ENCODE measurements at regions not wholly inside any gene's neighbourhood (a gene's known extent, or its start where the extent isn't known, plus 50 kb on each side); places are given as distances from the start of the nearest gene placed in this dataset.

DNA sequence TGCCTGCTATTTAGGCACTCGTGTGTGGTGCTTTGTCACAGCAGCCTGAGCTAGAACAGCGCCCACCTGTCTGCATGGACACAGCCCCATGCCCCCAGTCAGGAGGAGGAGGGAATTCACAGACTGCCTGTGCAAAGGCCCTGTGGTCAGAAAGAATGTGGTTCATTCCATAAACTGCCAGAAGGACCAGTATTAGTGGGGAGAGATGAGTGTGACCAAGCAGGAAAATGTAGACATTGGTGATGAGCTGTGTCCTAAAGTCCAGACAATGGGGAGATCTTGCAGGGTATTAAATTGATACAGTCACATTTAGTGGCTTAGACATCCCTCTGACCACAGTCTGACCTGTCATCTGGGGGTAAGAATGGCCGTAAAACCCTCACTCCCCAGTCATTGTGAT, 83.7 kb upstream of the LINC01488 start:
- no peak overlapping the region for H3K4me3 ChIP-seq (ENCODE audit: low read length)
- DNase-seq (ENCODE audit: low read depth), result no peak
- TF ChIP-seq, protein P1, sequence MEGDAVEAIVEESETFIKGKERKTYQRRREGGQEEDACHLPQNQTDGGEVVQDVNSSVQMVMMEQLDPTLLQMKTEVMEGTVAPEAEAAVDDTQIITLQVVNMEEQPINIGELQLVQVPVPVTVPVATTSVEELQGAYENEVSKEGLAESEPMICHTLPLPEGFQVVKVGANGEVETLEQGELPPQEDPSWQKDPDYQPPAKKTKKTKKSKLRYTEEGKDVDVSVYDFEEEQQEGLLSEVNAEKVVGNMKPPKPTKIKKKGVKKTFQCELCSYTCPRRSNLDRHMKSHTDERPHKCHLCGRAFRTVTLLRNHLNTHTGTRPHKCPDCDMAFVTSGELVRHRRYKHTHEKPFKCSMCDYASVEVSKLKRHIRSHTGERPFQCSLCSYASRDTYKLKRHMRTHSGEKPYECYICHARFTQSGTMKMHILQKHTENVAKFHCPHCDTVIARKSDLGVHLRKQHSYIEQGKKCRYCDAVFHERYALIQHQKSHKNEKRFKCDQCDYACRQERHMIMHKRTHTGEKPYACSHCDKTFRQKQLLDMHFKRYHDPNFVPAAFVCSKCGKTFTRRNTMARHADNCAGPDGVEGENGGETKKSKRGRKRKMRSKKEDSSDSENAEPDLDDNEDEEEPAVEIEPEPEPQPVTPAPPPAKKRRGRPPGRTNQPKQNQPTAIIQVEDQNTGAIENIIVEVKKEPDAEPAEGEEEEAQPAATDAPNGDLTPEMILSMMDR (IDR thresholded peaks at IDR 0.05; ENCODE audit: insufficient read depth, low read depth, low read length, missing control alignments), result no peak

DNA sequence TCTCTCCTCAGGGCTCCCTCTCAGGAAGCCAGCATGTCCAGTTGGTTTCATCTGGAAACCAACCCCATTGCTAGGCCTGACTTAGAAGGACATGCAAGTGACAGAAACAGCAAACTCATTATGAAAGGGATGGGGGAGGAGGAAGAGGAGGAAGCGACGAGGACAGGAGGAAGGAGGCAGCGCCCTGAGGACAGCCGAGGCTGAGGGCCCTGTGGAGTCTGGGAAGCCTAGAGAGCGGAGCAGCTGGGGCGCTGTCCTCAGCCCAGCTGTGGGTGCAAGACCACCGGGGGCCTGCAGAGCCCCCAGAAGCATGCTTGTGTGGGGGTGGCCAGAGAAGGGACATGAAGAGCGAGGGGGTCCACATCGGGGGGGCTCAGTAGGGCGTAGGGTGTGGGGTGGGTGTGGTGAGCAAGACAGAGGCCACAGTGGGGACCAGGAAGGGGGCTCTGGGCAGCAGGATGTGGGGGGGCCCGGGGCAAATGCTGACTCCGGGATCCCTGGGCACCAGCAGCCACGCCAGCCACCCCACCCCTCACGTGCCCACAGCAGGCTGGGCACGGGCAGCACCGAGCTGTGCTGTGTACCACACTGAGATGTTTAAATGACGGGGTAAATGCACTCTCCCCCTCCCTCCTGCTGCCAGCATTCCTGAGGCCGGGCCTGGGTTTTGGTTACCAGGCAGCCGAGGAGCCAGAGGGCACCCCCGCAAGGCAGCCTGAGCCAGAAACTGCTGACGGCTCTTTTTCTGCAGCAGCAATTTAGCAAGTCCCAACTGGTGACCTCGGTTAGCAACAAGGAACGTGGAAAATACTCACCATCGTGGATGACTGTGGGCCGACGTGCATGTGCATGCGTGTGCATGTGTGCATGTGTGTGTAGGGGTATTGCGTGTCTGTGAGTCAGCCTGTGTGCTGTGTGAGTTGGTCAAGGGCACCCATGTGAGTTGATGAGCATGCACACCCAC, 82.7 kb upstream of the LINC01488 start:
- TF ChIP-seq, protein P1 (IDR thresholded peaks at IDR 0.05; ENCODE audit: insufficient read depth, low read depth, low read length, missing control alignments), result no peak
- H3K4me3 ChIP-seq (ENCODE audit: low read length), result no peak overlapping the region
- DNase-seq (ENCODE audit: low read depth), result peak; percentile 90

DNA sequence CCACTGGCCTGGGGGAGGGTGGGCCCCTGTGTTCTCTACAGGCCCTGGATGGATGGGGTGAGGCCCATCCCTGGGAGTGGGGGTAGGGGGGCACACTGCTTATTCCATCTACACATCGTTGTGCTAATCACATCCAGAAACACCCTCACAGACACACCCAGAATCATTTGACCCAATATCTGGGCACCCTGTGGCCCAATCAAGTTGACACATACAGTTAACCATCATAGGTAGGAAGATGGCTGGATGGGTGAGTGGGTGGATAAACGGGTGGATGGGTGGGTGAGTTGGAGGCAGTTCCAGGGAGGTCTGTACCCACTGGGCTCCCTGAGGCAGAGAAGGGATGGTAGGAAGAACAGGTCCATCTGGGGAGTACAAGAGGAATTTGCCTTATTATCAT, 81.3 kb upstream of the LINC01488 start:
- no peak for DNase-seq (ENCODE audit: low read depth)
- H3K4me3 ChIP-seq (ENCODE audit: low read length), result no peak overlapping the region

DNA sequence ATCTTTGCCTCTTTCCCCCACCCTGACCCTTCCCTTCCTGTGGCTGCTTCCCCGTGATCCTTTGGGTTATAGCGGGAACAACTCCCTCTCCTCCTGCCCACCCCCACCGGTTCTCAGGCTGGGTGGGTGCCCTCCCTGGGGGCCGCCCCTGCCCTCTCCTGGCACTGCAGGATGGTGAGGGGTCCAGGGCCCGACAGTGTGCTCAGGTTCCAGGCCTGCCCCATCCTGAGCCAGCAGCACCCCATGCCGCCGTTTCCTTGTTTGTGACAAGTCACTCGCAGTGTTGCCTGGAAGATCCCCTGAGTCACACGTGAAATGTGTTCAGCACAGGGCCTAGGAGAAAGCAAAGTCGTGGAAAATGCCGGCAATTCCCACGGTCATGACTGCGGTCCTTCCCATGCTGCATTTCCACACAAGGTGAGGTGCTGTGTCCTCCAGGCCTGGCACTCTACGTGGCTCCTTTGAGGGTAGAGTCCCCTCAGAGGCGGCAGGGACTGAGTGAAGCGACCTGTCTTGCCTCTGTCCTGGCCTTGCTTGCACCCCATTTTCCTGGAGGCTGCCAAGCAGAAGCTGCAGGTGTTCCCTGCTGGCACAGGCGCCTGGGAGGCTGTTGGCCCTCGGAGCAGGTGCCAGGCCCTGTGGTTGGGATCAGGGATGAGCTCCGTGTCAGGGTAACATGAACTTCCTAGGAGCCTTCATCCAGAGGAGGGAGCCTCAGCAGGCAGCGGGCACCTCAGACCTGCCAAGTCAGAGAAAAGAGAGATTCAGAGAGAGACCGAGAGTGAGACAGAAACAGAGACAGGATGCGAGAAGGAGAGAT, 80.5 kb upstream of the LINC01488 start:
- DNase-seq (ENCODE audit: low read depth), result no peak
- TF ChIP-seq, protein P1 (IDR thresholded peaks at IDR 0.05; ENCODE audit: insufficient read depth, low read depth, low read length, missing control alignments), result no peak
- H3K4me3 ChIP-seq (ENCODE audit: low read length), result no peak overlapping the region

More for the DNA sequence above, 81.3 kb upstream of the LINC01488 start:
- TF ChIP-seq, protein P1 (IDR thresholded peaks at IDR 0.05; ENCODE audit: insufficient read depth, low read depth, low read length, missing control alignments), result no peak

DNA sequence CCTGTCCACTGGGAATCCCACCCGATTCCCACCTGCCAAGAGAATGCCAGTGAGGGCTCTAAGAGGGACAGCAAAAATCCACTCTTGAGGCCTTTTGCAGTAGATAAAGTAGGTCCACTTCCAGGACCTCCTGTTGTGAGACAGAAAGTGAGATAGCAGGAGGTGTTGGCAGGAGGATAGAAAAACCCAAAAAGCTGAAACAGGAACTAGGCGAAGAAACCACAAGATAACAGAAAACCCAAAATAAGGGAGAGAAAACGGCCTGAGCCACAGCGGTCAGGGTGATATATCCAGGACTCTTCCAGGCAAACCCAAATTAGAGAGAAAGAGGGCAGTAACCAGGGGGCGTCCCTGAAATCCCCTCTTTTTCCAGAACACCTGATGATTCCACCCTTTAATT, 79.7 kb upstream of the LINC01488 start:
- DNase-seq (ENCODE audit: low read depth), result no peak
- TF ChIP-seq, protein P1 (IDR thresholded peaks at IDR 0.05; ENCODE audit: insufficient read depth, low read depth, low read length, missing control alignments), result no peak
- H3K4me3 ChIP-seq (ENCODE audit: low read length), result no peak overlapping the region

DNA sequence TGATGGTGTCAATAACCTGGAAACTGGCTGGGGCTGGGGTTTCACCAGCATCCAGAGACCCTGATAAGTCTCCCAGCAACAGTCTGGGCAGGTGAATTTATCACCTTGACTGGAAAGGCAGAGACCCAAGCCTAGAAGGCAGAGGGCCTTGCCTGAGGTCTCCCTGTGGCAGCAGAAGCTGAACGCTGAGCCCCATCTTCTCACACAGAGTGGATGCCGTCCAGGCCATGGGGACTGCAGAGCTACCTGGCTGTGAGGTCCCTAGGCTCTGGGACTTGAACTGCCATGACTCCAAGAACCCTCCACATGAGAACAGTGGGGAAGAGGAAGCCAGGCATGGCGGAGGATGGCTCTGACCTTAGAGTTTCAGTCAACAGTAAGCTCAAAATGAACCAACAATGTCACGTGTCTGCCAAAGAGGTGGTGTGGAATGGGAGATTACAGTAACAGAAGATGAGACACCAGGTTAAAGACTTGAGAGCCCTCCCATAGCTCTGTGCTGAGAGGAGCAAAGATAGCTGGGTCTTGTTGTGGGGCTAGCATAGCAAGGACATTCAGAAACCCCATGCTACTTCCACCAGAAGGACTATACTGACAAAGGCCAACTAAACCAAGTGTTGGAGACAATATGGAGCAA, 79.1 kb upstream of the LINC01488 start:
- H3K4me3 ChIP-seq (ENCODE audit: low read length), result no peak overlapping the region
- no peak for DNase-seq (ENCODE audit: low read depth)
- TF ChIP-seq, protein P1 (IDR thresholded peaks at IDR 0.05; ENCODE audit: insufficient read depth, low read depth, low read length, missing control alignments), result no peak
